IMR-90 (cell line): ENCODE measurements at regions not wholly inside any gene's neighbourhood (a gene's known extent, or its start where the extent isn't known, plus 50 kb on each side); places are given as distances from the start of the nearest gene placed in this dataset.
"Not testable (repeated sequence)": the region's sequence is repeated elsewhere in the genome, so short reads cannot be mapped to it uniquely, and the experiment has no call there.

Source experiments
- ATAC-seq: fragments of 200-7000 bp; cut with Tn5 transposase; 2 replicates; pipeline ENCODE4 v1.9.1; 2020; ENCODE audit warnings: low read depth, mild to moderate bottlenecking, moderate library complexity
- BruUV-seq: library from RNA; stranded (reverse); fragments of 400-500 nt; replicated peaks from 2 replicates; lab custom pipeline; 2021; lab: Mats Ljungman, UMichigan
- CTCF ChIA-PET: fragments of 300-600 bp; formaldehyde crosslinking; extraction: SDS; loops from one replicate; lab custom pipeline; 2021; ENCODE audit warnings: antibody characterized with exemption; lab: Yijun Ruan, JAX
- POLR2A ChIA-PET: fragments of 300-600 bp; sonication (Branson Sonifier 250); formaldehyde crosslinking; loops from one replicate; lab custom pipeline; 2022; ENCODE audit warnings: antibody characterized with exemption; ENCODE audit not compliant: unreplicated experiment; lab: Charles Lee
- DNase-seq: peaks from one replicate; pipeline ENCODE4 v3.0.0; 2013
- H2AFZ ChIP-seq: replicated peaks from 2 replicates; pipeline ENCODE3; 2013; ENCODE audit warnings: low read length, mild to moderate bottlenecking; ENCODE audit not compliant: poor library complexity
- H2AK5ac ChIP-seq: 2 replicates; pipeline ENCODE4 v1.6.1; 2013; ENCODE audit warnings: low read depth, low read length, inconsistent platforms
- H2AK9ac ChIP-seq: replicated peaks from 2 replicates; pipeline ENCODE3; 2013; ENCODE audit warnings: mild to moderate bottlenecking, low read depth, low read length, moderate library complexity; ENCODE audit not compliant: poor library complexity
- H2BK120ac ChIP-seq: 2 replicates; pipeline ENCODE4 v1.6.1; 2013; ENCODE audit warnings: low read depth, low read length, inconsistent platforms
- H2BK15ac ChIP-seq: 3 replicates; pipeline ENCODE4 v1.6.1; 2013; ENCODE audit warnings: low read depth, low read length, inconsistent platforms
- H2BK20ac ChIP-seq: 2 replicates; pipeline ENCODE4 v1.6.1; 2013; ENCODE audit warnings: low read depth, mild to moderate bottlenecking, inconsistent platforms, low read length, moderate library complexity
- H2BK5ac ChIP-seq: 2 replicates; pipeline ENCODE4 v1.6.1; 2013; ENCODE audit warnings: mild to moderate bottlenecking, low read depth, low read length, inconsistent platforms; ENCODE audit not compliant: poor library complexity, severe bottlenecking
- H3K14ac ChIP-seq: replicated peaks from 2 replicates; pipeline ENCODE4 v1.6.1; 2013; ENCODE audit warnings: low read depth, low read length, inconsistent platforms
- H3K18ac ChIP-seq: 2 replicates; pipeline ENCODE4 v1.6.1; 2013; ENCODE audit warnings: low read depth, low read length, control low read depth
- H3K23ac ChIP-seq: 2 replicates; pipeline ENCODE4 v1.6.1; 2013; ENCODE audit warnings: low read depth, low read length, inconsistent platforms
- H3K27ac ChIP-seq: 2 replicates; pipeline ENCODE4 v1.5.1; 2013; ENCODE audit warnings: mild to moderate bottlenecking, control low read depth, low read length; ENCODE audit not compliant: insufficient read depth
- H3K27me3 ChIP-seq: 2 replicates; pipeline ENCODE4 v1.6.1; 2013; ENCODE audit warnings: low read length; ENCODE audit not compliant: control insufficient read depth, insufficient read depth
- H3K36me3 ChIP-seq: 2 replicates; pipeline ENCODE4 v1.6.1; 2013; ENCODE audit warnings: low read length, mixed read lengths; ENCODE audit not compliant: control insufficient read depth, insufficient read depth
- H3K4ac ChIP-seq: 2 replicates; pipeline ENCODE4 v1.6.1; 2013; ENCODE audit warnings: low read depth, low read length, inconsistent platforms
- H3K4me1 ChIP-seq: 2 replicates; pipeline ENCODE4 v1.6.1; 2013; ENCODE audit warnings: low read length, mixed read lengths; ENCODE audit not compliant: control insufficient read depth, insufficient read depth
- H3K4me2 ChIP-seq: 2 replicates; pipeline ENCODE4 v1.6.1; 2013; ENCODE audit warnings: low read depth, mild to moderate bottlenecking, control low read depth, low read length, moderate library complexity
- H3K4me3 ChIP-seq: 2 replicates; pipeline ENCODE4 v1.5.1; 2013; ENCODE audit warnings: low read depth, mild to moderate bottlenecking, control low read depth, low read length, moderate library complexity; ENCODE audit not compliant: insufficient read depth
- H3K56ac ChIP-seq: 2 replicates; pipeline ENCODE4 v1.6.1; 2013; ENCODE audit warnings: low read length, inconsistent platforms; ENCODE audit not compliant: insufficient read depth; ENCODE audit errors: extremely low read depth
- H3K79me1 ChIP-seq, 2 experiments: 2 replicates each; pipeline ENCODE4 v1.6.1; 2013; ENCODE audit warnings: low read length in 2 of 2, inconsistent platforms in 1 of 2, low read depth in 1 of 2
- H3K9ac ChIP-seq: 2 replicates; pipeline ENCODE4 v1.6.1; 2013; ENCODE audit warnings: low read depth, low read length, control low read depth
- H3K9me1 ChIP-seq: 2 replicates; pipeline ENCODE4 v1.6.1; 2013; ENCODE audit warnings: low read length, inconsistent platforms; ENCODE audit not compliant: insufficient read depth
- H3K9me3 ChIP-seq: 2 replicates; pipeline ENCODE4 v1.6.1; 2013; ENCODE audit warnings: low read length; ENCODE audit not compliant: control insufficient read depth, insufficient read depth
- H4K20me1 ChIP-seq: 2 replicates; pipeline ENCODE4 v1.6.1; 2013; ENCODE audit warnings: low read length, inconsistent platforms; ENCODE audit not compliant: insufficient read depth
- H4K5ac ChIP-seq: 2 replicates; pipeline ENCODE4 v1.6.1; 2013; ENCODE audit warnings: mild to moderate bottlenecking, low read depth, low read length, control low read depth
- H4K8ac ChIP-seq, 2 experiments: 2 replicates each; pipeline ENCODE4 v1.6.1; 2013; ENCODE audit warnings: low read depth in 2 of 2, low read length in 2 of 2, control low read depth in 1 of 2, inconsistent platforms in 1 of 2
- H4K91ac ChIP-seq: 2 replicates; pipeline ENCODE4 v1.6.1; 2013; ENCODE audit warnings: low read depth, low read length, inconsistent platforms; ENCODE audit not compliant: insufficient read depth
- MAFK ChIP-seq: IDR thresholded peaks from 2 replicates; pipeline ENCODE4 v1.6.1; 2012; ENCODE audit warnings: low read depth, low read length, improper control_type of control experiment
- NFE2L2 ChIP-seq: fragments of 150-350 bp; IDR thresholded peaks from 2 replicates; pipeline ENCODE4 v1.6.1; 2016; ENCODE audit warnings: low read depth, mild to moderate bottlenecking, low read length
- WGBS, 2 experiments: methylation state at CpG; one replicate each; pipeline versions ENCODE4 v1.1.5 to v1.1.7; 2013; ENCODE audit warnings: missing lambda C conversion rate in 2 of 2; ENCODE audit not compliant: insufficient read length in 1 of 2; ENCODE audit errors: extremely low coverage in 2 of 2; 5-methylcytosine and 5-hydroxymethylcytosine counted together
- dilution Hi-C: fragments of 300-500 bp; cut with HindIII; formaldehyde crosslinking; loops from one replicate; pipeline ENCODE4 v1.14.3; 2018; ENCODE audit warnings: low sequenced_read_pairs; ENCODE audit not compliant: unreplicated experiment
- in situ Hi-C: fragments of 300-500 bp; cut with MboI; formaldehyde crosslinking; loops from 3 replicates; pipeline ENCODE4 v1.14.3; 2019; ENCODE audit warnings: low sequenced_read_pairs, inconsistent platforms, mixed read lengths
- intact Hi-C: fragments of 100-400 bp; cut with micrococcal nuclease; formaldehyde crosslinking; loops from 2 replicates; pipeline ENCODE4 v1.10.0; 2022
- TF ChIP-seq, protein P1 (sequence below): conservative IDR thresholded peaks from 2 replicates; pipeline ENCODE4 v1.5.1; 2012; ENCODE audit warnings: mild to moderate bottlenecking, low read depth, low read length, improper control_type of control experiment

DNA sequence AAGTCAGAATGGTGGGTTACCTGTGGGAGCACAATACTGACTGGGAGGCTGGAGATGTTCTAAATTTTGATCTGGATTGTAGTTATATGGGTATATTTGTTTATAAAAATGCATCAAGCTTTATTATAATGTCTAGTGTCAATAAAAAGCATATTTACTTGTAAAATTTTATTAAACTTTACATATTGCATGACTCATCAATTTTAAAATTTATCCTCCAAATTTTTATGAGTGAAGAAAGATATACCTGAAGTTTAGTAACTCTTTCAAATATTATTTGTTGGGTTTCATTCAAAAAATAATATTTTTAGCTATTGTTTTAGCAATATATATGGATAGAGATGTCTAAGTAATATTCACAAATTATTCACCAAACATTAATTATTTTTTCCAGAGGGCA lies 103.0 kb downstream of the ANXA5 start:
- CTCF ChIA-PET, result no interaction called here

DNA sequence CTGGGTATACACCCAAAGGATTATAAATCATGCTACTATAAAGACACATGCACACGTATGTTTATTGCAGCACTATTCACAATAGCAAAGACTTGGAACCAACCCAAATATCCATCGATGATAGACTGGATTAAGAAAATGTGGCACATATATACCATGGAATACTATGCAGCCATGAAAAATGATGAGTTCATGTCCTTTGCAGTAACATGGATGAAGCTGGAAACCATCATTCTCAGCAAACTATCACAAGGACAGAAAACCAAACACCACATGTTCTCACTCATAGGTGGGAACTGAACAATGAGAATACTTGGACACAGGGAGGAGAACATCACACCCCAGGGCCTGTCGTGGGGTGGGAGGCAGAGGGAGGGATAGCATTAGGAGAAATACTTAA lies 104.5 kb downstream of the ANXA5 start:
- H3K4me3 ChIP-seq, H2BK15ac ChIP-seq, DNase-seq, H2AFZ ChIP-seq, in situ Hi-C loops, H2AK5ac ChIP-seq, H3K4ac ChIP-seq, ATAC-seq, H3K9me1 ChIP-seq, H2BK120ac ChIP-seq, H3K18ac ChIP-seq, H3K14ac ChIP-seq, intact Hi-C loops, dilution Hi-C loops, H3K27ac ChIP-seq, H4K91ac ChIP-seq, BruUV-seq, H2BK20ac ChIP-seq, H3K9ac ChIP-seq, H3K27me3 ChIP-seq, H3K4me1 ChIP-seq, H4K5ac ChIP-seq, H2AK9ac ChIP-seq, H2BK5ac ChIP-seq, POLR2A ChIA-PET, H3K79me1 ChIP-seq, H3K9me3 ChIP-seq, H3K56ac ChIP-seq, H4K8ac ChIP-seq, CTCF ChIA-PET, H3K4me2 ChIP-seq, H3K36me3 ChIP-seq, H3K23ac ChIP-seq, H4K20me1 ChIP-seq: not testable (repeated sequence)
- no CpG with 5 or more reads among the region's 3 CpGs for WGBS, 2 experiments

More for the DNA sequence above, 103.0 kb downstream of the ANXA5 start:
- Histone ChIP-seq H3K79me1 (no peaks in the 10 kb centered on the region), H4K20me1 (no peaks in the 10 kb centered on the region), H3K9me3 (no peaks in the 10 kb centered on the region), H3K36me3 (no peaks in the 10 kb centered on the region), H4K91ac (no peak overlapping the region), H3K23ac (no peak overlapping the region), H2BK5ac (no peak overlapping the region), H3K4me3 (no peak overlapping the region), H4K8ac (no peak overlapping the region), H3K27ac (no peak overlapping the region), H2AFZ (no peak overlapping the region), H2BK120ac (no peak overlapping the region), H3K4me1 (no peaks in the 10 kb centered on the region), H3K56ac (no peak overlapping the region), H2AK5ac (no peak overlapping the region), H2AK9ac (no peak overlapping the region), H2BK20ac (no peak overlapping the region), H3K4ac (no peak overlapping the region), H3K27me3 (no peaks in the 10 kb centered on the region), H3K4me2 (no peak overlapping the region), H3K18ac (no peak overlapping the region), H2BK15ac (no peak overlapping the region), H4K5ac (no peak overlapping the region), H3K9ac (no peak overlapping the region), H3K9me1 (peaks cover 2% of the 10 kb centered on the region; the same call in 1 of the 2 replicates), H3K14ac (no peak overlapping the region)
- peak; percentile 73 for TF ChIP-seq NFE2L2
- TF ChIP-seq MAFK, result peak; percentile 71
- TF ChIP-seq, protein P1, sequence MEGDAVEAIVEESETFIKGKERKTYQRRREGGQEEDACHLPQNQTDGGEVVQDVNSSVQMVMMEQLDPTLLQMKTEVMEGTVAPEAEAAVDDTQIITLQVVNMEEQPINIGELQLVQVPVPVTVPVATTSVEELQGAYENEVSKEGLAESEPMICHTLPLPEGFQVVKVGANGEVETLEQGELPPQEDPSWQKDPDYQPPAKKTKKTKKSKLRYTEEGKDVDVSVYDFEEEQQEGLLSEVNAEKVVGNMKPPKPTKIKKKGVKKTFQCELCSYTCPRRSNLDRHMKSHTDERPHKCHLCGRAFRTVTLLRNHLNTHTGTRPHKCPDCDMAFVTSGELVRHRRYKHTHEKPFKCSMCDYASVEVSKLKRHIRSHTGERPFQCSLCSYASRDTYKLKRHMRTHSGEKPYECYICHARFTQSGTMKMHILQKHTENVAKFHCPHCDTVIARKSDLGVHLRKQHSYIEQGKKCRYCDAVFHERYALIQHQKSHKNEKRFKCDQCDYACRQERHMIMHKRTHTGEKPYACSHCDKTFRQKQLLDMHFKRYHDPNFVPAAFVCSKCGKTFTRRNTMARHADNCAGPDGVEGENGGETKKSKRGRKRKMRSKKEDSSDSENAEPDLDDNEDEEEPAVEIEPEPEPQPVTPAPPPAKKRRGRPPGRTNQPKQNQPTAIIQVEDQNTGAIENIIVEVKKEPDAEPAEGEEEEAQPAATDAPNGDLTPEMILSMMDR, result no peak
- intact Hi-C loops, result no loop called here
- no peak for ATAC-seq
- in situ Hi-C loops, result no loop called here
- no TSS peak for BruUV-seq
- POLR2A ChIA-PET, result no interaction called here
- dilution Hi-C loops, result no loop called here
- no peak for DNase-seq
